HL-60 (cell line): ENCODE measurements at regions not wholly inside any gene's neighbourhood (a gene's known extent, or its start where the extent isn't known, plus 50 kb on each side); places are given as distances from the start of the nearest gene placed in this dataset.

ENCODE experiments used
- DNase-seq, 2 experiments: peaks; one replicate each; pipeline ENCODE4 v3.0.0-alpha.2; 2010 to 2020; ENCODE audit warnings: low read depth in 1 of 2, low spot score in 1 of 2
- H3K27ac ChIP-seq: fragments of 250-450 bp; sonication (Bioruptor Pico); replicated peaks from 2 replicates; pipeline ENCODE4 v1.5.1; 2020; ENCODE audit warnings: mild to moderate bottlenecking, moderate library complexity
- H3K27me3 ChIP-seq: fragments of 250-450 bp; sonication (Bioruptor Pico); 2 replicates; pipeline ENCODE4 v1.5.1; 2021; ENCODE audit warnings: mild to moderate bottlenecking, moderate library complexity; ENCODE audit not compliant: insufficient read depth, poor library complexity, severe bottlenecking
- H3K4me3 ChIP-seq: replicated peaks from 2 replicates; pipeline ENCODE4 v1.5.1; 2011; ENCODE audit warnings: mild to moderate bottlenecking, control low read depth, low read length; ENCODE audit not compliant: insufficient read depth
- GABPA ChIP-seq: IDR thresholded peaks from 2 replicates; pipeline ENCODE4 v1.6.1; 2012; ENCODE audit warnings: low read depth
- POLR2AphosphoS5 ChIP-seq: IDR thresholded peaks from 2 replicates; pipeline ENCODE4 v1.6.1; 2012; ENCODE audit warnings: low read depth
- SPI1 ChIP-seq: IDR thresholded peaks from 2 replicates; pipeline ENCODE4 v1.6.1; 2012; ENCODE audit warnings: low read depth, mild to moderate bottlenecking, borderline replicate concordance
- TF ChIP-seq, protein P1 (sequence below): IDR thresholded peaks from 2 replicates; pipeline ENCODE4 v1.6.1; 2012; ENCODE audit warnings: low read depth; ENCODE audit not compliant: insufficient replicate concordance
- TF ChIP-seq, protein P2 (sequence below): IDR thresholded peaks from one replicate; pipeline ENCODE4 v1.5.1; 2011; ENCODE audit warnings: low read length, control low read depth, inconsistent platforms; ENCODE audit not compliant: insufficient read depth

DNA sequence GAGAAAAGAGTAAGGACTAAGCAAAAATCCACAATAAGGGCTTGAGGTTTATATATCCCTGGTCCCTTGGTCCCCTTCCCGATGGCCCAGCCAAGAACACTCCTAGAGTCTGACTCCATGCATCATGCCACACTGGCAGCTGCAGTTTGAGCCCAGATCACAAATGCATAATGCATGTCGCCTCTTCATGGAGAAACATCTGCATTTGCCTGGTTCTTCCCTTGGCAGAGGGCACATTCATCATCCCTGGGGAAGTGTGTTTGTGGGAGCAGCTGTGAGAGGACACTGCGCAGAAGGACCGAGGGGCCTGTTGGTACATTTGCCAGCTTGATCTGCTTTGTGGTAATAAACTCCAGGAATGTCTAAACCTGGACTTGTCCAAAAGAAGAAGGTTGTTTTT is 731.8 kb downstream of the FGF9 start:
- Histone ChIP-seq H3K4me3 (no peak overlapping the region), H3K27me3 (no peaks in the 10 kb centered on the region), H3K27ac (no peak overlapping the region)
- TF ChIP-seq SPI1 = no peak
- no peak for TF ChIP-seq GABPA
- no peak for TF ChIP-seq POLR2AphosphoS5
- TF ChIP-seq, protein P1, sequence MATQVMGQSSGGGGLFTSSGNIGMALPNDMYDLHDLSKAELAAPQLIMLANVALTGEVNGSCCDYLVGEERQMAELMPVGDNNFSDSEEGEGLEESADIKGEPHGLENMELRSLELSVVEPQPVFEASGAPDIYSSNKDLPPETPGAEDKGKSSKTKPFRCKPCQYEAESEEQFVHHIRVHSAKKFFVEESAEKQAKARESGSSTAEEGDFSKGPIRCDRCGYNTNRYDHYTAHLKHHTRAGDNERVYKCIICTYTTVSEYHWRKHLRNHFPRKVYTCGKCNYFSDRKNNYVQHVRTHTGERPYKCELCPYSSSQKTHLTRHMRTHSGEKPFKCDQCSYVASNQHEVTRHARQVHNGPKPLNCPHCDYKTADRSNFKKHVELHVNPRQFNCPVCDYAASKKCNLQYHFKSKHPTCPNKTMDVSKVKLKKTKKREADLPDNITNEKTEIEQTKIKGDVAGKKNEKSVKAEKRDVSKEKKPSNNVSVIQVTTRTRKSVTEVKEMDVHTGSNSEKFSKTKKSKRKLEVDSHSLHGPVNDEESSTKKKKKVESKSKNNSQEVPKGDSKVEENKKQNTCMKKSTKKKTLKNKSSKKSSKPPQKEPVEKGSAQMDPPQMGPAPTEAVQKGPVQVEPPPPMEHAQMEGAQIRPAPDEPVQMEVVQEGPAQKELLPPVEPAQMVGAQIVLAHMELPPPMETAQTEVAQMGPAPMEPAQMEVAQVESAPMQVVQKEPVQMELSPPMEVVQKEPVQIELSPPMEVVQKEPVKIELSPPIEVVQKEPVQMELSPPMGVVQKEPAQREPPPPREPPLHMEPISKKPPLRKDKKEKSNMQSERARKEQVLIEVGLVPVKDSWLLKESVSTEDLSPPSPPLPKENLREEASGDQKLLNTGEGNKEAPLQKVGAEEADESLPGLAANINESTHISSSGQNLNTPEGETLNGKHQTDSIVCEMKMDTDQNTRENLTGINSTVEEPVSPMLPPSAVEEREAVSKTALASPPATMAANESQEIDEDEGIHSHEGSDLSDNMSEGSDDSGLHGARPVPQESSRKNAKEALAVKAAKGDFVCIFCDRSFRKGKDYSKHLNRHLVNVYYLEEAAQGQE = no peak
- TF ChIP-seq, protein P2, sequence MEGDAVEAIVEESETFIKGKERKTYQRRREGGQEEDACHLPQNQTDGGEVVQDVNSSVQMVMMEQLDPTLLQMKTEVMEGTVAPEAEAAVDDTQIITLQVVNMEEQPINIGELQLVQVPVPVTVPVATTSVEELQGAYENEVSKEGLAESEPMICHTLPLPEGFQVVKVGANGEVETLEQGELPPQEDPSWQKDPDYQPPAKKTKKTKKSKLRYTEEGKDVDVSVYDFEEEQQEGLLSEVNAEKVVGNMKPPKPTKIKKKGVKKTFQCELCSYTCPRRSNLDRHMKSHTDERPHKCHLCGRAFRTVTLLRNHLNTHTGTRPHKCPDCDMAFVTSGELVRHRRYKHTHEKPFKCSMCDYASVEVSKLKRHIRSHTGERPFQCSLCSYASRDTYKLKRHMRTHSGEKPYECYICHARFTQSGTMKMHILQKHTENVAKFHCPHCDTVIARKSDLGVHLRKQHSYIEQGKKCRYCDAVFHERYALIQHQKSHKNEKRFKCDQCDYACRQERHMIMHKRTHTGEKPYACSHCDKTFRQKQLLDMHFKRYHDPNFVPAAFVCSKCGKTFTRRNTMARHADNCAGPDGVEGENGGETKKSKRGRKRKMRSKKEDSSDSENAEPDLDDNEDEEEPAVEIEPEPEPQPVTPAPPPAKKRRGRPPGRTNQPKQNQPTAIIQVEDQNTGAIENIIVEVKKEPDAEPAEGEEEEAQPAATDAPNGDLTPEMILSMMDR = no peak
- no peak for DNase-seq

DNA sequence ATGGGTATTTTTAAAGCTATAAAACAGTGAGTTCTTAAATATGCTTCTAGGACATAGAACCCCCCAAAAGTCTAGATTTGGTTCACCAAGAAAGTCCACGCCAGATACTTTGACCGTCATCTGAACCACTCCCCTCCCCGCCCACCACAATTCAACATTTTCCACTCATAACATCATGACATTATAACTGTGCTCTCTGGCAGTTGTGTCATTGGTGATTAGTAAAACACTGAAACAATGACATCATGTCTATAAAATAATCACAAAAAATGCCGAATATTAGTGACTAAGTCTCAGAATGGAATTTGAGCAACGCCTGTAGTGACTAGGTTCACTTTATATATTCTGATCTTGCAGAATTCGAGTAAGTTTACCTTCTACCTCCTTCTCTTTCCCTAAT is 732.3 kb downstream of the FGF9 start:
- DNase-seq = no peak
- Histone ChIP-seq H3K27ac (no peak overlapping the region), H3K27me3 (no peaks in the 10 kb centered on the region), H3K4me3 (no peak overlapping the region)
- TF ChIP-seq, protein P2 = no peak
- no peak for TF ChIP-seq POLR2AphosphoS5
- TF ChIP-seq, protein P1 = no peak
- no peak for TF ChIP-seq GABPA
- no peak for TF ChIP-seq SPI1

DNA sequence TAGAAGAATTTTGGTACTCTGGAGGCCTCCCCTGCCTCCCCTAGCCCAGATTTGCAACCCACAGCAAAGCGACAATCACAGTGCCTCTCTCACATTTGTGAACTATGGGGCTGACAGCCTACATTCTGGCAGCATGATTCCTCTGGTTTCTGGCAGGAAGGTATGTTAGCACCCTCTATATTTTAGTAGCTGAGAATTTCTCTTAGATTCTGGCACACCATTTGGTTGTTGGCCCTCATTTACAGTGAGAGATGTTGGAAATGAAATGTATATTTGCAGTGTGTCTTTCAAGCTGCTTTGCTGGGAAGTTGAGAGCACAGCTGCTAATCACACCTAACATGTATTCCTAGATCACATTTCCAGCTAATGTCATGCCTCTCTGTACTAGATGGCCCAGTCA is 735.0 kb downstream of the FGF9 start:
- TF ChIP-seq, protein P2 = no peak
- H3K27me3 ChIP-seq = no peaks in the 10 kb centered on the region
- H3K4me3 ChIP-seq = no peak overlapping the region

DNA sequence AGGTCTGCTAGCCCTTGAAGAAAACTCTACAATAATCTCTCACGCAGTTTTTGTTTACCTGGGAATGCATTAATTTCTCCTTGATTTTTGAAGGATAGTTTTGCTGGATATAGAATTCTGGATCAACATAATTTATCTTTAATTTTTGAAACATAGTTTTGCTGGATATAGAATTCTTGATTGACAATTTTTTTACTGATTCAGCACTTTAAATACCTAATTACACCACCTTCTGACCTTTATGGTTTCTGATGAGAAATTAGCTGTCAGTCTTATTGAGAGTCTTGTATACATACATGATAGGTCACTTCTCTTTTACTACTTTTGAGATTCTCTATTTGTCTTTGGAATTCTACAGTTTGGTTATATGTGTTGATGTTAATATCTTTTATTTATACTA is 741.6 kb downstream of the FGF9 start:
- Histone ChIP-seq H3K4me3 (no peak overlapping the region), H3K27ac (no peak overlapping the region), H3K27me3 (no peaks in the 10 kb centered on the region)
- TF ChIP-seq POLR2AphosphoS5 (no peak), SPI1 (no peak), GABPA (no peak)
- TF ChIP-seq, protein P2 = no peak
- TF ChIP-seq, protein P1 = no peak
- DNase-seq = no peak

More for the DNA sequence above, 735.0 kb downstream of the FGF9 start:
- DNase-seq = no peak
- no peak overlapping the region for H3K27ac ChIP-seq
